GM19372 (cell line): ENCODE measurements at regions not wholly inside any gene's neighbourhood (a gene's known extent, or its start where the extent isn't known, plus 50 kb on each side); places are given as distances from the start of the nearest gene placed in this dataset.
"Not testable (repeated sequence)": the region's sequence is repeated elsewhere in the genome, so short reads cannot be mapped to it uniquely, and the experiment has no call there.

Experiments used
- ATAC-seq: cut with Tn5 transposase; IDR thresholded peaks from one replicate; pipeline ENCODE4 v1.9.1; 2021; ENCODE audit warnings: mild to moderate bottlenecking, low read depth, moderate library complexity; ENCODE audit not compliant: unreplicated experiment

DNA sequence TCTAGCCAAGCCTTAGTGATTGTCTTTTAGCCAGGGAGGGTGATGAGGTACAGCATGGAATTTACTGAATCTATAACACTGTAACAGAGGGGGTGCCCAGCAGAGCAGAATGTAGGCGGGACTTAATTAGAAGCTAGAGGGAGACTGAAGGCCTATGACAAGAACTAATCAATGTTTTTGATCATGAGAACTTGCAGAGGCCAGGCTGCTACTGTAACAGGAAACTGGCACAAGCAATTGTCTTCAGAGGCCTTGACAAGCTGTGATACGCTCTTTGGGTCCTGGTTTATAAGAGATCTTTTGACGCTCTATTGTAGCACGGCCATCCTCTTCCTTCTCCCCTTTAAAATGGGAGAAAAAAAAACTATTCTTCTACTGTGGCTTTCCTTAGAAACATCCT lies 1297.3 kb downstream of the JRKL start:
- ATAC-seq: no peak

DNA sequence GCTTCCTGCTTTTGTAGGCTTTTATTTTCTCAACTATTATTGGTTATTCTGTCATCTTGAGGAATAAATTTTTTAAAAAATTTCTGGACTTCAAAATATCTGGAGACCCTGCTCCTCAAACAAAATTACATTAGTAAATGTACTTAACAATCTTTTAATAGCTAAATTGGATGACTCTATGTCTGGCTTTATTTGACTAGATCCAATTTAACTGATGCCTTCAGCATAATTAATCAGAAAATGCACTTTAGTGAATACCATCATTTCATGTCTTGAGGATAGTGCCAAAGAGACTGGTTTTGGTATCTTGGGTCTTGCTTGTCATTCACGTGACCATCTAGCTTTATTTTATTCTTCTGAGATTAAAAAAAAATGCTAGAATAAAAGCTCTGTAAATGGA lies 1301.2 kb downstream of the JRKL start:
- no peak for ATAC-seq

DNA sequence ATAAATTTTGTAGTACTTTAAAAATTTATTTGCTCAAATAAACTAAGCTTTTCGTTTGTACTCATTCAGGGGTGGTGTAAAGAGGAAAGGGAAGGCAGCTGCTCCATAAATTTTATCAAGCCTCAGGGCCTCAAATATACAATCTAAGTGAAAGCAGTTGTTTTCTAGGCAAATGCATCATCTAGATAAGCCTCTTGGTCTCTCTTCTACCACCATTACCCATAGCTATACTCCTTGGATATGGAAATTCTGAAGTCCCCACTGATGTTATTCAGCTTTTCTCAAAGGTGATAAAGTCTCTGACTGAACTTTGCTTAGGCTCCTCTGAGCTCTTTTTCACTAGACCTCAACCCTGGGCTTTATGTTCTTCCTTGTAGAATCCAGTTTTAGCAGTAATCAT lies 1313.1 kb downstream of the JRKL start:
- ATAC-seq: no peak

DNA sequence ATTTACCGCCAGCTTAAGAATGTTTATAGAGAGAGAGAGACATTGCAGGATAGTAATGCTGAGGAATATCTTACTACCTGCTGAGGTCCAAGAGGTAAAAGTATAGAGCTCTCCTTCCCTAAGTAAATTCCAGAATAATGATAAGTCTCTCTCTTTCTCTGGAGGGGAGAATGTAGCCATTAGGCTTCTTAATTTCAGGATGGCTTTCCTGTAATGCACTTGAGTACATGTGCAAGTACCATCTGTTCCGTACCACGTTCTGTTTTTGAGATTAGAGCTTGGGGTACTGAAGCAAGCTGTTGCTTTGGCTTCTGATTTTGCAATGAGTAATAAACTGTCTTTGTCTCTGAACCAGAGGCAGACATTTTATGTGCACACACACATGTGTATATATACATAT lies 1314.0 kb downstream of the JRKL start:
- no peak for ATAC-seq

DNA sequence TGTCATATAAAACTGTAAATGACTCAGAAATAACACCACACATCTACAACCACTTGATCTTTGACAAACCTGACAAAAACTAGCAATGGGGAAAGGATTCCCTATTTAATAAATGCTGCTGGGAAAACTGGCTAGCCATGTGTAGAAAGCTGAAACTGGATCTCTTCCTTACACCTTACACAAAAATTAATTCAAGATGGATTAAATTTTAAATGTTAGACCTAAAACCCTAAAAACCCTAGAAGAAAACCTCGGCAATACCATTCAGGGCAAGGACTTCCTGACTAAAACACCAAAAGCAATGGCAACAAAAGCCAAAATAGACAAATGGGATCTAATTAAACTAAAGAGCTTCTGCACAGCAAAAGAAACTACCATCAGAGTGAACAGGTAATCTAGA lies 1315.3 kb upstream of the CNTN5 start:
- ATAC-seq: not testable (repeated sequence)

DNA sequence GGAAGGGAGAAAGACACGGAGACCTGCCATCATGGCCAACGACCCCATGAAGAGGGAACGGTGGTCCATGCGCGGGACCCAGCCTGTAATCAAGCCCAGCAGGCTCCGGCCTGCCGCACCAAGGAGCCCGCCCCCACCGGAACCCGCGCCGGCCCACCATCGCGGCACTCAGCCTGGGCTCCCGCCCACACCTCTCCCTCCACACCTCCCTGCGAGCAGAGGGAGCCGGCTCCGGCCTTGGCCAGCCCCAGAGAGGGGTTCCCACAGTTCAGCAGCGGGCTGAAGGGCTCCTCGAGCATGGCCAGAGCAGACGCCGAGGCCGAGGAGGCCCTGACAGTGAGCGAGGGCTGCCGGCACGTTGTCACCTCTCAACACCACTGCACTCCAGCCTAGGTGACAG lies 1302.8 kb upstream of the CNTN5 start:
- no peak for ATAC-seq

DNA sequence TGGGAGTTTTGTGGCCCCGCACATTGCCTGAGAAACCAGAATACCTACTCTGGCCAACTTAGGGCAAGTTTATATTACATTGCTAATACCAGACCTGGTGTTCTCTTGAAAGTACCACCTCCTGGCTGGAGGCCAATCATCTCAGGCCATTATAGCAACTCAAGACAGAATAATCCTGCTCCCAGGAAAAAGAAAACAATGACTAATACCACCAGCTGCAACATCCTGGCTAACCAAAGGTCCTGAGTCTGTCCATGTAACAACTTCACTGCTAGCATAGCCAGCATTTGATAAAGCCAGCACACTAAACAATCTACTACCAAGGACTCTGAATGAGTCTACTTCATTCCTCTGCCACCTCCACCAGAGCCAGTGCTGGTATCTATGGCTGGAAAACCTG lies 1298.7 kb upstream of the CNTN5 start:
- ATAC-seq: no peak

DNA sequence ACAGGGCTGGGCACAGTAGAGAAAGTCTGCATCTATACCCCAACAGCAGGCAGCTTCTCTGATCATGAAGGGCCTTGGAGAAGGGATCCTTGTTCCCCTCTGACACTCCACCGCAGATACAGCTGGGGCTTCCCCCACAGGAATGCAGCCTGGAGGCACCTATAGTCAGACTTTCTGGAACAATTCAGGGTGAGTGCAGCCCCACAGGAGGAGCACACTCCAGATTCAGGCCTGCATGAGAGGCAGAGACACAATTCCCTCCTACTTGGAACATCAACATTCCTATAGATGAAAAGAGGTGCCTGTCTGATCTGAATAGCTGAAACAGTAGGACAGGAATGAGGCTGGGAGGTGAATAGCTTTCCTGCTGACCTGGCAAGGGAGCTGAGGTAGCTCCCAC lies 1298.0 kb upstream of the CNTN5 start:
- no peak for ATAC-seq

DNA sequence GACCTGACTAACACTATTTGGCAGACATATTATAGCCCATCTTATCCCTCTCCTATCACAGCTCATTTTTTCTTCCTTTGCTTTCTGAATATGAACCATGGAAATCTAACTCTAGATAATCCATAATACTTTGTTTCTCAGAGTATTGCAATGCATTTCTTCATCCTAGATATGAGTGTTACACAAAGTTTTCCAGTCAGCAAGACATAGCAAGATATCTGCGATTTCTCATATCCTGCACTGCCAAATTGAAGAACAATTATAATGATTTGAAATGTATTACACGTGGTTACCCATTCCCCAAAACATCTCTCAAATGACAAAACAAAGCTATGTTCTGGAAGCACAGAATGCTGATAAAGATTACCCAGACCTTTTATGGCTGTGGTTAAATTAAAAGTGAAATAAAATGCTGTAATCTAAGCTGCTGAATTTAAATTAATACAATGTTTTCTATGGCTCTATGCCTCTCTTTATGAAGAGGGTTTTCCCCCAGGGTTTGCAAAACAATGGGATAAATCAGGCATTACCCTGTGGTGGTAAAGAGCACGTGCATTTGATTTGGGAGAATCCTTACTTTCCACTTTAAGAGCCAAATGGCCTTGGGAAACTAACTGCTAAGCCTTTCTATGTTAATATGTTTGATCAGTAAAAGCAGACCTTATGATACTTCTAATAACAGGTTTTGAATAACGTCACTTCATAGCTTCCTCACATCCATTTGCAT lies 1291.0 kb upstream of the CNTN5 start:
- no peak for ATAC-seq

DNA sequence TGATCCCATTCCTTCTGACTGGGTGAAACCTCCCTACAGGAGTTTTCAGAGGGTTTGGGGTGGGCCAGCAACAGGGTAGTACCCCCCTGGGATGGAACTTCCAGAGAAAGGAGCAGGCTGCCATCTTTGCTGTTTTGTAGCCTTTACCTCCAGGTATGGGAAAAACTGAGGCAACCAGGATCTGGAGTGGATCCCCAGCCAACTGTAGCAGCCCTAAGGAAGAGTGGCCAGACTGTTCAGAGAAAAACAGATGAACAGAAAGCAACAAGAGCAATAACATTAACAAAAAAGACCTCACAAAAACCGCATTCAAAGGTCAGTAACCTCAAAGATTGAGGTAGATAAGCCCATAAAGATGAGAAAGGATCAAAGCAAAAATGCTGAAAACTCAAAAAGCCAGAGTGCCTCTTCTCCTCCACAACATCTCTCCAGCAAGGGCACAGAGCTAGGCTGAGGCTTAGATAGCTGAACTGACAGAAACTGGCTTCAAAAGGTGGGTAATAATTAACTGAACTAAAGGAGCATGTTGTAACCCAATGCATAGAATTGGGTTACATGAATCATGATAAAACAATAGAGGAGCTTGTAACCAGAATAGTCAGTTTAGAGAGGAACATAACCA lies 1288.6 kb upstream of the CNTN5 start:
- no peak for ATAC-seq

DNA sequence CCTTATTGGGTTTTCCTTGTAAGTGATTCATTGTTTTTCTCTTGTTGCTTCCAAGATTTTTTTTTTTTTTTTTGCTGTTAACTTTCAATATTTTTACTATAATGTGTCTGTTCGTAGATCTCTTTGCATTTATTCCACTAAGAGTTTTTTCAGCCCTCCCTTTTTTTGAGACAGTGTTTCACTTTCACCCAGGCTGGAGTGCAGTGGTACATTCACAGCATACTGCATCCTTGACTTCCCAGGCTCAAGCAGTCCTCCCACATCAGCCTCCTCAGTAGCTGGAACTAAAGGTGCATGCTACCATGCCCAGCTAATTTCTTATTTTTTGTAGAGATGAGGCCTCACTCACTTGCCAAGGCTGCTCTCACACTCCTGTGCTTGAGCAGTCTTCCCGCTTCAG lies 1282.0 kb upstream of the CNTN5 start:
- no peak for ATAC-seq

DNA sequence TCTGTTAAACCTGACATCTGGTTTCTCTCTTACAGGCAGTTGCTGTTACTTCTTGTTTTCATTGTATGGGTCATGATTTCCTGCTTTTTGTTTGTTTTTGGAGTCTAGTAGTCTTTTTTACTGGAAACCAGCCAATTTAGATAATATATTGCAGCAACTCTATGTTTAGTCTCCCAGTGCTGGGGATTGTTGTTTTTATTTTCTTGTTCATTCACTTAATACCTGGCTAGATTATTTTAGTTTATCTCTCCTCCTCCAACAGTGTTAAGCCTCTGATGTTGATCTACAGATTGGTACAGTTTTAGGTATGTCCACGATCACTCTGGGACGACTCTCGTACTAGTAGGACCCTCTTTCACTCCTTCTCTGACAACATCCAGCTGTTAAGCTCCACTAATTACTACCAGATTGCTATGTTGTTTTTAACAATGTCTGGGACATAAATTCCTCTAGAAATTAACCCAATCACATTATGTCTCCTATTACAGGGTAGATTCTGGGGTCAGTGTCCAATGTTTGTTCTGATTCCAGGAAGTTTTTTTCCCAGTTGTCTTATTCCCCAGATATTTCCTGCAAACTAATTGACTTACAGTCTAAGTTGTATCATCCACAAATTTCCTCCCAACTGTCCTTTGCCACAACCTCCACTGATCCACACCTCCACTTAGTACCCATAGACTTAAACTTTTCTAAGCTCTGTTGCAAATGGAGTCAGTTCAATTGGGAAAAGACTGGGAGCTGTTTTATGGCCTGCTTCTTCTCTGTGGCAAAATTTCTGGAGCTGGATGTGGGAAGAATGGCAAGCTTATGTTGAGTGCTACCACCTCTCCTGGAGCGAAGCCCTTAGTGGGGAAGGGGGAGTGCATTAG lies 1280.6 kb upstream of the CNTN5 start:
- ATAC-seq: no peak

DNA sequence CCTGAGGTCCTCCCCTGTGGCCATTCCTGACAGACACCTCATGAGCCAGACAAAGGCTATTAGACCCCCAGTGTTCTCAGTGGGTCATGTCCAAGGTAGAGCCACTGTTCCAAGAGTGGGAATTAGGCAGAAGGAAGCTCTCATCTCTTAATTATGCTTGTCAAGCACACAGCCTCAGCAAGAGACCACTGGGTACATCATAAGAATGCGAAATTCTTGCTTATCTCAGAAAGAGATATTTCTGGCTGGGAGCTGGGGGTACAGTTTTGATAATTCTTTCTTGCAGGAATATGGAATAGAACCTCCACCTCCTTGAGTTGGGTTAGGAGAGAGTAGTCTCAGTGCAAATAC lies 1280.0 kb upstream of the CNTN5 start:
- ATAC-seq: no peak

DNA sequence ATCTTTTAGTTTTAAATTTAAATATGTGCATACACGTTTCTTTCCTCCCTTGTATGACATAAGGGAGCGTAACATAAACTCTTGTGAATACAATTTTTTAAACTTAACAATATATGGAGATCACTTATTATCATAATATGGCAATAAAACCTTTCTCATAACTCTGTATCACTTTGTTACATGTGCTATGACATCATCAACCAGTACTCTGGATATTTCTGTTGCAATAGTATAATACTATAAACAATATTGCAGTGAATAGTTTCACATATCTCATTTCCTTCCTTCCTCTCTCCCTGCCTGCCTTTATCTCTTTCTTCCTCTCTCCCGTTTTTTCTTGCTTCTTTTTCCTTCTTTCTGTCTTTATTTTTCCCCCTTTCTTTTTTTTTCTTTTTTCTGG lies 1278.0 kb upstream of the CNTN5 start:
- no peak for ATAC-seq

DNA sequence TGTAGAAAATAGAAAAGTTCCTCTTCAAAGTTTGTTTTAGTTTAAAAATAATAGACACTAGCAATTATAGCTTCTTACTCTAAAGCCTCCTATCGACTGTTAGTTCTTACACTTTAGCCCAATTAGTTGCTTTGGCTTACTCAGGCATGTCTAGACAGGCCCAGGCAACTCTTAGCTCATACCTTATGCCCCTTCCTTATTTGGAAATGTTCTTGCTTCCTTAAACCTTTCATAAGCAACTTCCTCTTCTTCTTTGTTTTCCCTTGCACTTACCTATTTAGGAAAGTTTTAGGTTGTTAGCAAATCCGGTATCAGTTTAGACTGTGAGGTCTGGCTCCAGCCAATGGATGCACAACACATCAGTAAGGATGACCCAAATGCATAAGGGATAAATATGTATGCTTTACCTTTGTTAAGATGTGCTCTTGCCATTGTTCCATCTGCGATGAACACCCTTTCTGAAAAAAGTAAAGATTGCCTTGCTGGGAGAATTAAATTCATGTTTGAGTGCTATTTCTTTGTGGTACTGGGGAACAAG lies 1277.5 kb upstream of the CNTN5 start:
- no peak for ATAC-seq

DNA sequence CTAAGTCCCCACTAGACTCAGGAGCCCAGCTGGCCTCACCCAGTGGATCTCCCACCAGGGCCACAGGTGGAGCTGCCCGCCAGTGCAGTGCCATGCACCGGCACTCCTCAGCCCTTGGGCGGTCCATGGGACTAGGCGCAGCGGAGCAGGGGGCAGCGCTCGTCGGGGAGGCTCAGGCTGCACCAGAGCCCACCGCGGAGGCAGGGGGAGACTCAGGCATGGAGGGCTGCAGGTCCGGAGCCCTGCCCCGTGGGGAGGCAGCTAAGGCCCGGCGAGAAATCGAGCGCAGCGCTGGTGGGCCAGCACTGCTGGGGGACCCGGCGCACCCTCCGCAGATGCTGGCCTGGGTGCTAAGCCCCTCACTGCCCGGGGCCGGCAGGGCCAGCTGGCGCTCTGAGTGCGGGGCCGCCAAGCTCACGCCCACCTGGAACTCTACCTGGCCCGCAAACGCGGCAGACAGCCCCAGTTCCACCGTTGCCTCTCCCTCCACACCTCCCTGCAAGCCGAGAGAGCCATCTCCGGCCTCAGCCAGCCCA lies 1275.2 kb upstream of the CNTN5 start:
- ATAC-seq: no peak

DNA sequence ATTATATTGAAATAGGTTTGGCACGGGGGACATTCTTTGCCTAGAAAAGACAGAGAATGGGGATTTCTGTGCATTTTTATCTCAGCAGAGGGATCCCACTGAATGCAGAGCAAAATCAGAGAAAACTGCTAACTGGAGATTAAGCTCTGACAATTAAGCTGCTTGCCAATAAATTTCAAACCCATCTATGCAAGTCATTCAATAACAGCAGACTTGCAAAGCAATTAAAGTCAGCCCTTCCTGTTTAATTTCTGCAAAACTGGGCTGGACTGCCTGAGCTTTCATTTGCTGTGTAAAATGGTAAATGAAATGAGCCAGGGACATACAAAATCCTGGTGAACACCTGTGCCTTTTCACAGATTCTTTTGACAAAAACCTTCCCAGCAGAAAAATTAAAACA lies 1273.9 kb upstream of the CNTN5 start:
- ATAC-seq: no peak

DNA sequence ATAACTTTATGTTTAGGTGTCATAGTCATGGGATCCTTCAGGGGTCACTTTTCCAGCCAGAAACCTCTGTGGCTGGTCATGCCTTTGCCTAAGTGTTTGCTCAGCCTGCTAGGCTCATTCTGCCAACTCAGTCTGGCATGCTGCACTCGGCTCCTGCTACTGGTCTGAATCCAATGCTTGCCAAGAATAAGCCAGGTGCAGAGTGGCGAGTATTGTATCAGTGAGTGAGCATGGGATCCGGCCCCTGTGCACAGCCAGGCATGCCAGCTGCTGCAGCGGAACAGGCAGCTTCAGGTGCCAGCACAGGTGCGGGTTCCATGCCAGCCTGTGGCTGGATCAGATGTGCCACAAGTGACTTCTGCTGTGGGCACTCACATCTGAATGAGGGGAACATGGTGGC lies 1269.3 kb upstream of the CNTN5 start:
- no peak for ATAC-seq

DNA sequence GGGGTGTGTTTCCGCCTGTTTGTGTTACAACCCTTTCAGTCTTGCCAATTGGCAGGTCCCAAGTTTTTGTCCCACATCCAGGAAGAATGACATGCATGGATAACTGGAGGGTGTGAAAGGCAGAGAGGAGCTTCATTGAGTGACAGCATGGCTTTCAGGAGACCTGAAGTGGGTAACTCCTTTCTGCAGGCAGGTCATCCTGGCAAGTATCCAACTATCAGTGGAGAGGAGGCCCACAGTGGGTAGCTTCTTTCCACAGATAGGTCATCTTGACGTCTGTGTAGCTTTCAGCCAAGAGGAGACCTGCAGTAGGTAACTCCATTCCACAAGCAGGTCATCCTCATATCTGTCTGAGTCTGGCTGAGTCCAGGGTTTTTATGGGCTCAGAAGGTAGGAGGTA lies 1268.8 kb upstream of the CNTN5 start:
- no peak for ATAC-seq

DNA sequence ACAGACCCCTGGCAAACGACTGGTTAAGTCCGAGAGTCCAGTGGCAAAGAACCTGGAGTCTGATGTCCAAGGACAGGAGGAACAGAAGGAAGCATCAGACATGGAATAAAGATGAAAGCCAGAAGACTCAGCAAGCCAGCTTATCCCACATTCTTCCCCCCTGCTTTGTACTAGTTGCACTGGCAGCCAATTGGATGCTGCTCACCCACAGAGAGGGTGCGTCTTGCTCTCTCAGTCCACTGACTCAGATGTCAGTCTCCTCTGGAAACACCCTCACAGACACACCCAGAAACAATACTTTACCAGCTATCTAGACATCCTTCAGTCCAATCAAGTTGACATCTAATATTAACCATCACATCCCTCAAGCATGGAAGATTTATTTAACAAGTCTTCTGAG lies 1265.8 kb upstream of the CNTN5 start:
- ATAC-seq: no peak
